ENCODE measurements at regions not wholly inside any gene's neighbourhood (a gene's known extent, or its start where the extent isn't known, plus 50 kb on each side); places are given as distances from the start of the nearest gene placed in this dataset.

- TF ChIP-seq, protein P1, sequence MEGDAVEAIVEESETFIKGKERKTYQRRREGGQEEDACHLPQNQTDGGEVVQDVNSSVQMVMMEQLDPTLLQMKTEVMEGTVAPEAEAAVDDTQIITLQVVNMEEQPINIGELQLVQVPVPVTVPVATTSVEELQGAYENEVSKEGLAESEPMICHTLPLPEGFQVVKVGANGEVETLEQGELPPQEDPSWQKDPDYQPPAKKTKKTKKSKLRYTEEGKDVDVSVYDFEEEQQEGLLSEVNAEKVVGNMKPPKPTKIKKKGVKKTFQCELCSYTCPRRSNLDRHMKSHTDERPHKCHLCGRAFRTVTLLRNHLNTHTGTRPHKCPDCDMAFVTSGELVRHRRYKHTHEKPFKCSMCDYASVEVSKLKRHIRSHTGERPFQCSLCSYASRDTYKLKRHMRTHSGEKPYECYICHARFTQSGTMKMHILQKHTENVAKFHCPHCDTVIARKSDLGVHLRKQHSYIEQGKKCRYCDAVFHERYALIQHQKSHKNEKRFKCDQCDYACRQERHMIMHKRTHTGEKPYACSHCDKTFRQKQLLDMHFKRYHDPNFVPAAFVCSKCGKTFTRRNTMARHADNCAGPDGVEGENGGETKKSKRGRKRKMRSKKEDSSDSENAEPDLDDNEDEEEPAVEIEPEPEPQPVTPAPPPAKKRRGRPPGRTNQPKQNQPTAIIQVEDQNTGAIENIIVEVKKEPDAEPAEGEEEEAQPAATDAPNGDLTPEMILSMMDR (conservative IDR thresholded peaks at IDR 0.05): no peak
- no peak for TF ChIP-seq EZH2 (IDR thresholded peaks at IDR 0.05; ENCODE audit: low read depth)
Measured at GRCh38 chr12:92535961-92536360, 166.8 kb upstream of the PLEKHG7 start.
